A673 (cell line): ENCODE measurements at regions not wholly inside any gene's neighbourhood (a gene's known extent, or its start where the extent isn't known, plus 50 kb on each side); places are given as distances from the start of the nearest gene placed in this dataset.

Source experiments
- BruUV-seq: library from RNA; stranded (reverse); fragments of 400-500 nt; replicated peaks from 2 replicates; lab custom pipeline; 2021; lab: Mats Ljungman, UMichigan
- CTCF ChIA-PET: fragments of 300-600 bp; sonication (Branson Sonifier 250); formaldehyde crosslinking; loops from one replicate; lab custom pipeline; 2022; ENCODE audit warnings: antibody characterized with exemption; lab: Charles Lee
- POLR2A ChIA-PET: fragments of 300-600 bp; sonication (Branson Sonifier 250); formaldehyde crosslinking; loops from one replicate; lab custom pipeline; 2022; ENCODE audit warnings: antibody characterized with exemption; ENCODE audit not compliant: low non-redundant PET; lab: Charles Lee
- DNase-seq: peaks from one replicate; pipeline ENCODE4 v3.0.0-alpha.2; 2015; ENCODE audit warnings: low spot score
- H3K27ac ChIP-seq: fragments of 200-600 bp; sonication (generic); 2 replicates; pipeline ENCODE4 v1.5.1; 2016; ENCODE audit warnings: mixed run types, low read depth, mild to moderate bottlenecking, mixed read lengths, antibody characterized with exemption, low read length; ENCODE audit not compliant: poor library complexity, severe bottlenecking
- H3K27me3 ChIP-seq: fragments of 200-600 bp; sonication (generic); replicated peaks from 2 replicates; pipeline ENCODE4 v1.6.1; 2017; ENCODE audit warnings: mixed run types, low read depth, mild to moderate bottlenecking, mixed read lengths, antibody characterized with exemption, low read length; ENCODE audit not compliant: insufficient read depth, poor library complexity
- H3K36me3 ChIP-seq: fragments of 200-600 bp; sonication (generic); 2 replicates; pipeline ENCODE4 v1.6.1; 2016; ENCODE audit warnings: mixed run types, mild to moderate bottlenecking, mixed read lengths, antibody characterized with exemption, low read length; ENCODE audit not compliant: insufficient read depth, poor library complexity, severe bottlenecking
- H3K4me1 ChIP-seq: fragments of 200-600 bp; sonication (generic); 2 replicates; pipeline ENCODE4 v1.6.1; 2017; ENCODE audit warnings: mixed run types, mild to moderate bottlenecking, mixed read lengths, antibody characterized with exemption, low read length; ENCODE audit not compliant: insufficient read depth, poor library complexity, severe bottlenecking
- H3K4me3 ChIP-seq: fragments of 200-600 bp; sonication (generic); 2 replicates; pipeline ENCODE4 v1.5.1; 2016; ENCODE audit warnings: low read depth, mixed run types, mild to moderate bottlenecking, mixed read lengths, low read length; ENCODE audit not compliant: poor library complexity, severe bottlenecking
- H3K9me3 ChIP-seq: fragments of 200-600 bp; sonication (generic); 2 replicates; pipeline ENCODE4 v1.6.1; 2016; ENCODE audit warnings: mixed run types, low read depth, mild to moderate bottlenecking, mixed read lengths, antibody characterized with exemption, low read length; ENCODE audit not compliant: poor library complexity, severe bottlenecking
- EZH2 ChIP-seq: fragments of 200-600 bp; sonication (generic); IDR thresholded peaks from 2 replicates; pipeline ENCODE4 v1.6.1; 2017; ENCODE audit warnings: borderline replicate concordance, low read depth, mild to moderate bottlenecking, mixed read lengths, antibody characterized with exemption, low read length; ENCODE audit not compliant: poor library complexity, severe bottlenecking
- intact Hi-C: fragments of 100-400 bp; cut with micrococcal nuclease; formaldehyde crosslinking; loops from one replicate; pipeline ENCODE4 v1.10.0; 2022; ENCODE audit not compliant: unreplicated experiment
- TF ChIP-seq, protein P1 (sequence below): fragments of 300-800, 200-600 bp; sonication (generic); conservative IDR thresholded peaks from 2 replicates; pipeline ENCODE4 v1.5.1; 2017; ENCODE audit warnings: low read depth, mild to moderate bottlenecking, antibody characterized with exemption, low read length, moderate library complexity, mixed read lengths

GRCh38 chr4:184938871-184939270 is 79.4 kb upstream of the HELT start:
- H3K27ac ChIP-seq, result no peak overlapping the region
- intact Hi-C loops, result no loop called here
- no TSS peak for BruUV-seq
- no peaks in the 10 kb centered on the region for H3K27me3 ChIP-seq
- no peak overlapping the region for H3K4me3 ChIP-seq
- ChIA-PET CTCF (no interaction called here), POLR2A (no interaction called here)
- no peak for DNase-seq
- no peaks in the 10 kb centered on the region for H3K9me3 ChIP-seq
- TF ChIP-seq, protein P1, sequence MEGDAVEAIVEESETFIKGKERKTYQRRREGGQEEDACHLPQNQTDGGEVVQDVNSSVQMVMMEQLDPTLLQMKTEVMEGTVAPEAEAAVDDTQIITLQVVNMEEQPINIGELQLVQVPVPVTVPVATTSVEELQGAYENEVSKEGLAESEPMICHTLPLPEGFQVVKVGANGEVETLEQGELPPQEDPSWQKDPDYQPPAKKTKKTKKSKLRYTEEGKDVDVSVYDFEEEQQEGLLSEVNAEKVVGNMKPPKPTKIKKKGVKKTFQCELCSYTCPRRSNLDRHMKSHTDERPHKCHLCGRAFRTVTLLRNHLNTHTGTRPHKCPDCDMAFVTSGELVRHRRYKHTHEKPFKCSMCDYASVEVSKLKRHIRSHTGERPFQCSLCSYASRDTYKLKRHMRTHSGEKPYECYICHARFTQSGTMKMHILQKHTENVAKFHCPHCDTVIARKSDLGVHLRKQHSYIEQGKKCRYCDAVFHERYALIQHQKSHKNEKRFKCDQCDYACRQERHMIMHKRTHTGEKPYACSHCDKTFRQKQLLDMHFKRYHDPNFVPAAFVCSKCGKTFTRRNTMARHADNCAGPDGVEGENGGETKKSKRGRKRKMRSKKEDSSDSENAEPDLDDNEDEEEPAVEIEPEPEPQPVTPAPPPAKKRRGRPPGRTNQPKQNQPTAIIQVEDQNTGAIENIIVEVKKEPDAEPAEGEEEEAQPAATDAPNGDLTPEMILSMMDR, result no peak
- TF ChIP-seq EZH2, result no peak
- H3K4me1 ChIP-seq, result no peaks in the 10 kb centered on the region
- H3K36me3 ChIP-seq, result no peaks in the 10 kb centered on the region

- Histone ChIP-seq H3K9me3 (no peaks in the 10 kb centered on the region), H3K27me3 (no peaks in the 10 kb centered on the region), H3K4me1 (no peaks in the 10 kb centered on the region), H3K36me3 (no peaks in the 10 kb centered on the region), H3K27ac (no peak overlapping the region), H3K4me3 (no peak overlapping the region)
- BruUV-seq, result no TSS peak
- intact Hi-C loops, result no loop called here
- DNase-seq, result peak; percentile 6
- ChIA-PET CTCF (no interaction called here), POLR2A (interaction anchor here (0.8 kb wide), 1 partner anchor 1200 kb away, joined by 31 read pairs; no protein-coding TSS in a partner anchor)
- TF ChIP-seq, protein P1, result no peak
Measured at GRCh38 chr4:184939978-184940377, 78.3 kb upstream of the HELT start.

DNA sequence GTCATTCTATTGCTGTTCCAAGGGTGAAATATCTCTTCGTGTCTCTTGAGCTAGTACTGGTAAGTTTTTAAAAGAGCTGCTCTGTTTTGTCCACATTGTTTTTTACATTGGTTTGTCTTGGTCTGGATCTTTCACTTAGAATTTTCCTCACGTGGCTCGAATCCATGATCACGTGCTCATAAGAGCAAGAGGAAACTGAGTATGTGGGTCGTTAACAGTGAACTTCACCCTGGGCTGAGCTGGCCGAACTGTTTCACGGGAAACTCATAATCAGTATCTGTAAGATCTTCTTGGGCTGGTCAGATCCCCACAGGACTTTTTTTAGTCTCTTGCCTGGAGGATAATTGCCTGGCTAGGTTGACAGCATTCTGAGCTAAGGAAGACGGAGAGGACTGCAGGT is 77.8 kb upstream of the HELT start:
- no peaks in the 10 kb centered on the region for H3K36me3 ChIP-seq
- POLR2A ChIA-PET, result interaction anchor here (0.8 kb wide), 1 partner anchor 1200 kb away, joined by 31 read pairs; no protein-coding TSS in a partner anchor
- no peaks in the 10 kb centered on the region for H3K4me1 ChIP-seq
- no peak overlapping the region for H3K27ac ChIP-seq
- CTCF ChIA-PET, result no interaction called here
- H3K4me3 ChIP-seq, result no peak overlapping the region
- DNase-seq, result no peak
- H3K27me3 ChIP-seq, result no peaks in the 10 kb centered on the region
- intact Hi-C loops, result no loop called here
- no peaks in the 10 kb centered on the region for H3K9me3 ChIP-seq
- BruUV-seq, result no TSS peak
- TF ChIP-seq EZH2, result no peak
- TF ChIP-seq, protein P1, result no peak
